ENCODE measurements at regions not wholly inside any gene's neighbourhood (a gene's known extent, or its start where the extent isn't known, plus 50 kb on each side); places are given as distances from the start of the nearest gene placed in this dataset.

- Mint-ChIP-seq H3K4me3 (no peak overlapping the region), H3K27ac (ENCODE audit: unreplicated experiment) (no peak overlapping the region), H3K36me3 (ENCODE audit: low read depth) (peaks cover under 1% of the 10 kb centered on the region), H3K4me1 (no peaks in the 10 kb centered on the region), H3K9me3 (no peaks in the 10 kb centered on the region), H3K27me3 (ENCODE audit: low read depth) (no peaks in the 10 kb centered on the region)
- DNase-seq (ENCODE audit: low read depth, low spot score), result no peak
- no peak for TF ChIP-seq CTCF (conservative IDR thresholded peaks at IDR 0.05)
Measured at GRCh38 chr15:66939451-66940023, 125.9 kb upstream of the SMAD3 start.

GRCh38 chr15:66940368-66940767 is 125.0 kb upstream of the SMAD3 start:
- Mint-ChIP-seq H3K4me1 (no peaks in the 10 kb centered on the region), H3K36me3 (ENCODE audit: low read depth) (no peaks in the 10 kb centered on the region), H3K9me3 (no peaks in the 10 kb centered on the region), H3K4me3 (no peak overlapping the region), H3K27me3 (ENCODE audit: low read depth) (no peaks in the 10 kb centered on the region), H3K27ac (ENCODE audit: unreplicated experiment) (no peak overlapping the region)
- no peak for DNase-seq (ENCODE audit: low read depth, low spot score)
- no peak for TF ChIP-seq CTCF (conservative IDR thresholded peaks at IDR 0.05)

- Mint-ChIP-seq H3K9me3 (no peaks in the 10 kb centered on the region), H3K4me3 (no peak overlapping the region), H3K36me3 (ENCODE audit: low read depth) (no peaks in the 10 kb centered on the region), H3K27me3 (ENCODE audit: low read depth) (peaks cover 3% of the 10 kb centered on the region), H3K27ac (ENCODE audit: unreplicated experiment) (no peak overlapping the region), H3K4me1 (no peaks in the 10 kb centered on the region)
- no peak for TF ChIP-seq CTCF (conservative IDR thresholded peaks at IDR 0.05)
- DNase-seq (ENCODE audit: low read depth, low spot score), result no peak
Measured at GRCh38 chr15:66941108-66941711, 124.2 kb upstream of the SMAD3 start.

- no peaks in the 10 kb centered on the region for H3K36me3 Mint-ChIP-seq (ENCODE audit: low read depth)
- no peaks in the 10 kb centered on the region for H3K4me1 Mint-ChIP-seq
- no peak overlapping the region for H3K27ac Mint-ChIP-seq (ENCODE audit: unreplicated experiment)
- H3K9me3 Mint-ChIP-seq, result no peaks in the 10 kb centered on the region
- H3K4me3 Mint-ChIP-seq, result no peak overlapping the region
- DNase-seq (ENCODE audit: low read depth, low spot score), result no peak
- peaks cover 5% of the 10 kb centered on the region for H3K27me3 Mint-ChIP-seq (ENCODE audit: low read depth)
- TF ChIP-seq CTCF (conservative IDR thresholded peaks at IDR 0.05), result no peak
Measured at GRCh38 chr15:66941791-66942190, 123.6 kb upstream of the SMAD3 start.

GRCh38 chr15:66942649-66943390 is 122.6 kb upstream of the SMAD3 start:
- DNase-seq (ENCODE audit: low read depth, low spot score), result no peak
- TF ChIP-seq CTCF (conservative IDR thresholded peaks at IDR 0.05), result no peak
- no peaks in the 10 kb centered on the region for H3K4me1 Mint-ChIP-seq
- H3K27ac Mint-ChIP-seq (ENCODE audit: unreplicated experiment), result no peak overlapping the region
- peaks cover 5% of the 10 kb centered on the region for H3K27me3 Mint-ChIP-seq (ENCODE audit: low read depth)
- no peaks in the 10 kb centered on the region for H3K36me3 Mint-ChIP-seq (ENCODE audit: low read depth)
- no peaks in the 10 kb centered on the region for H3K9me3 Mint-ChIP-seq
- H3K4me3 Mint-ChIP-seq, result no peak overlapping the region

Measured in neural crest cell (in vitro differentiated cells).